ENCODE measurements at regions not wholly inside any gene's neighbourhood (a gene's known extent, or its start where the extent isn't known, plus 50 kb on each side); places are given as distances from the start of the nearest gene placed in this dataset.

GRCh38 chr7:24455813-24456525 lies 117.3 kb upstream of the PALS2 start:
- H3K27ac ChIP-seq (ENCODE audit: insufficient read depth, low read length), result no peak overlapping the region
- no peak for DNase-seq (ENCODE audit: low read depth in 2 of 2)
- H4K20me1 ChIP-seq (ENCODE audit: control insufficient read depth, extremely low read depth, insufficient read depth, low read length), result no peaks in the 10 kb centered on the region
- no peak overlapping the region for H3K4me2 ChIP-seq (ENCODE audit: extremely low read depth, insufficient read depth, low read length)
- no peak overlapping the region for H2AFZ ChIP-seq (ENCODE audit: low read length)
- no peaks in the 10 kb centered on the region for H3K9me3 ChIP-seq (ENCODE audit: control insufficient read depth, insufficient read depth, low read depth, low read length)
- no peaks in the 10 kb centered on the region for H3K4me1 ChIP-seq (ENCODE audit: control insufficient read depth, extremely low read depth, insufficient read depth, low read length)
- TF ChIP-seq CTCF (conservative IDR thresholded peaks at IDR 0.05 in 1 of 2, IDR thresholded peaks at IDR 0.05 in 1 of 2; ENCODE audit: low read depth in 1 of 2, low read length in 2 of 2), result no peak
- TF ChIP-seq EZH2 (IDR thresholded peaks at IDR 0.05; ENCODE audit: low read length, missing control alignments), result no peak
- no peaks in the 10 kb centered on the region for H3K36me3 ChIP-seq (ENCODE audit: control insufficient read depth, insufficient read depth, low read length)
- H3K4me3 ChIP-seq (replicated peaks in 1 of 4; ENCODE audit: control extremely low read depth in 1 of 4, insufficient read depth in 1 of 4, low read depth in 3 of 4, low read length in 4 of 4), result no peak overlapping the region
- no peak overlapping the region for H3K9ac ChIP-seq (ENCODE audit: insufficient read depth, low read length)
- no peaks in the 10 kb centered on the region for H3K27me3 ChIP-seq (ENCODE audit: control insufficient read depth, insufficient read depth, low read length)
- no peaks in the 10 kb centered on the region for H3K79me2 ChIP-seq (ENCODE audit: control insufficient read depth, insufficient read depth, low read length)

GRCh38 chr7:24456526-24457218 lies 116.6 kb upstream of the PALS2 start:
- Histone ChIP-seq H3K79me2 (ENCODE audit: control insufficient read depth, insufficient read depth, low read length) (no peaks in the 10 kb centered on the region), H3K27ac (ENCODE audit: insufficient read depth, low read length) (no peak overlapping the region), H2AFZ (ENCODE audit: low read length) (no peak overlapping the region), H3K4me2 (ENCODE audit: extremely low read depth, insufficient read depth, low read length) (no peak overlapping the region), H3K9ac (ENCODE audit: insufficient read depth, low read length) (no peak overlapping the region), H3K9me3 (ENCODE audit: control insufficient read depth, insufficient read depth, low read depth, low read length) (no peaks in the 10 kb centered on the region), H3K4me1 (ENCODE audit: control insufficient read depth, extremely low read depth, insufficient read depth, low read length) (no peaks in the 10 kb centered on the region), H3K36me3 (ENCODE audit: control insufficient read depth, insufficient read depth, low read length) (no peaks in the 10 kb centered on the region), H3K4me3 (replicated peaks in 1 of 4; ENCODE audit: control extremely low read depth in 1 of 4, insufficient read depth in 1 of 4, low read depth in 3 of 4, low read length in 4 of 4) (no peak overlapping the region), H3K27me3 (ENCODE audit: control insufficient read depth, insufficient read depth, low read length) (no peaks in the 10 kb centered on the region), H4K20me1 (ENCODE audit: control insufficient read depth, extremely low read depth, insufficient read depth, low read length) (no peaks in the 10 kb centered on the region)
- DNase-seq (ENCODE audit: low read depth in 2 of 2), result peak in 1 of 2 donors; percentile 70
- no peak for TF ChIP-seq CTCF (conservative IDR thresholded peaks at IDR 0.05 in 1 of 2, IDR thresholded peaks at IDR 0.05 in 1 of 2; ENCODE audit: low read depth in 1 of 2, low read length in 2 of 2)
- no peak for TF ChIP-seq EZH2 (IDR thresholded peaks at IDR 0.05; ENCODE audit: low read length, missing control alignments)

- no peak overlapping the region for H3K4me2 ChIP-seq (ENCODE audit: extremely low read depth, insufficient read depth, low read length)
- H2AFZ ChIP-seq (ENCODE audit: low read length), result no peak overlapping the region
- no peak overlapping the region for H3K9ac ChIP-seq (ENCODE audit: insufficient read depth, low read length)
- H3K4me1 ChIP-seq (ENCODE audit: control insufficient read depth, extremely low read depth, insufficient read depth, low read length), result no peaks in the 10 kb centered on the region
- no peak overlapping the region for H3K27ac ChIP-seq (ENCODE audit: insufficient read depth, low read length)
- no peaks in the 10 kb centered on the region for H3K27me3 ChIP-seq (ENCODE audit: control insufficient read depth, insufficient read depth, low read length)
- no peaks in the 10 kb centered on the region for H3K36me3 ChIP-seq (ENCODE audit: control insufficient read depth, insufficient read depth, low read length)
- no peaks in the 10 kb centered on the region for H3K9me3 ChIP-seq (ENCODE audit: control insufficient read depth, insufficient read depth, low read depth, low read length)
- H3K4me3 ChIP-seq (replicated peaks in 1 of 4; ENCODE audit: control extremely low read depth in 1 of 4, insufficient read depth in 1 of 4, low read depth in 3 of 4, low read length in 4 of 4), result no peak overlapping the region
- H3K79me2 ChIP-seq (ENCODE audit: control insufficient read depth, insufficient read depth, low read length), result no peaks in the 10 kb centered on the region
- TF ChIP-seq CTCF (conservative IDR thresholded peaks at IDR 0.05 in 1 of 2, IDR thresholded peaks at IDR 0.05 in 1 of 2; ENCODE audit: low read depth in 1 of 2, low read length in 2 of 2) (no peak), EZH2 (IDR thresholded peaks at IDR 0.05; ENCODE audit: low read length, missing control alignments) (no peak)
- H4K20me1 ChIP-seq (ENCODE audit: control insufficient read depth, extremely low read depth, insufficient read depth, low read length), result no peaks in the 10 kb centered on the region
- no peak for DNase-seq (ENCODE audit: low read depth in 2 of 2)
These were observed 116.1 kb upstream of the PALS2 start for GRCh38 chr7:24457219-24457558.

Data from fibroblast of lung (primary cell).